PC-9 (cell line): ENCODE measurements at regions not wholly inside any gene's neighbourhood (a gene's known extent, or its start where the extent isn't known, plus 50 kb on each side); places are given as distances from the start of the nearest gene placed in this dataset.

ENCODE experiments used
- EZH2 ChIP-seq: fragments of 200-600 bp; sonication (generic); IDR thresholded peaks from 2 replicates; pipeline ENCODE4 v1.8.0; 2017; ENCODE audit warnings: antibody characterized with exemption, low read depth
- TF ChIP-seq, protein P1 (sequence below): fragments of 200-600 bp; sonication (generic); conservative IDR thresholded peaks from 2 replicates; pipeline ENCODE4 v1.6.1; 2017; ENCODE audit warnings: mixed run types, antibody characterized with exemption, mild to moderate bottlenecking, moderate library complexity

DNA sequence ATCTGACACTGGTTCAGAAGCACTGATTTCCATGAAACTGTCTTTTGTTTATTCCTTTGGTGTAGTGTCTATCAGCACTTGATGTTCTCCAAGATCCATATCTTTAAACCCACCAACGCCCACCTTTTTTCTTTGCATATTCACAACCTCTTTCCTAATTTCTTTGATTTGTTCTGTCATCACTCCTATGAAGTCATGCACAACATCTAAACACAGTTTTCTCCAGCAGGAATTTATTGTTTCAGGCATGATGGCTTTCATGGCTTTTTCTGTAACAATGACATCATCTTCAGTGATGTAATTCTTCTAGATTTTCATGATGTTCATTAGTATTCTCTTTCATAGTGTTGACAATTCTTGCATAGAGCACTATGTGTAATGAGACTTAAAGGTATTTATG is 219.6 kb upstream of the POU1F1 start:
- TF ChIP-seq, protein P1, sequence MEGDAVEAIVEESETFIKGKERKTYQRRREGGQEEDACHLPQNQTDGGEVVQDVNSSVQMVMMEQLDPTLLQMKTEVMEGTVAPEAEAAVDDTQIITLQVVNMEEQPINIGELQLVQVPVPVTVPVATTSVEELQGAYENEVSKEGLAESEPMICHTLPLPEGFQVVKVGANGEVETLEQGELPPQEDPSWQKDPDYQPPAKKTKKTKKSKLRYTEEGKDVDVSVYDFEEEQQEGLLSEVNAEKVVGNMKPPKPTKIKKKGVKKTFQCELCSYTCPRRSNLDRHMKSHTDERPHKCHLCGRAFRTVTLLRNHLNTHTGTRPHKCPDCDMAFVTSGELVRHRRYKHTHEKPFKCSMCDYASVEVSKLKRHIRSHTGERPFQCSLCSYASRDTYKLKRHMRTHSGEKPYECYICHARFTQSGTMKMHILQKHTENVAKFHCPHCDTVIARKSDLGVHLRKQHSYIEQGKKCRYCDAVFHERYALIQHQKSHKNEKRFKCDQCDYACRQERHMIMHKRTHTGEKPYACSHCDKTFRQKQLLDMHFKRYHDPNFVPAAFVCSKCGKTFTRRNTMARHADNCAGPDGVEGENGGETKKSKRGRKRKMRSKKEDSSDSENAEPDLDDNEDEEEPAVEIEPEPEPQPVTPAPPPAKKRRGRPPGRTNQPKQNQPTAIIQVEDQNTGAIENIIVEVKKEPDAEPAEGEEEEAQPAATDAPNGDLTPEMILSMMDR: no peak
- TF ChIP-seq EZH2: no peak
